WTC11 (cell line): ENCODE measurements at regions not wholly inside any gene's neighbourhood (a gene's known extent, or its start where the extent isn't known, plus 50 kb on each side); places are given as distances from the start of the nearest gene placed in this dataset.

Experiments used
- ATAC-seq: fragments of 200-7000 bp; cut with Tn5 transposase; 2 replicates; pipeline ENCODE4 v1.10.0; 2021; ENCODE audit warnings: mild to moderate bottlenecking, moderate library complexity
- CTCF ChIA-PET: fragments of 300-600 bp; sonication (Branson Sonifier 250); formaldehyde crosslinking; loops from one replicate; lab custom pipeline; 2021; ENCODE audit warnings: antibody characterized with exemption; lab: Charles Lee
- POLR2A ChIA-PET: fragments of 350-600 bp; sonication (Branson Sonifier 250); formaldehyde crosslinking; loops from one replicate; lab custom pipeline; 2021; ENCODE audit warnings: antibody characterized with exemption; lab: Charles Lee
- DNase-seq: peaks from one replicate; pipeline ENCODE4 v3.0.0; 2021; ENCODE audit warnings: low spot score
- H3K27ac Mint-ChIP-seq: 2 replicates; pipeline ENCODE4 v1.8.0; 2021; ENCODE audit warnings: mixed read lengths
- H3K27me3 Mint-ChIP-seq: 2 replicates; pipeline ENCODE4 v1.8.0; 2021; ENCODE audit warnings: low read depth, mild to moderate bottlenecking, moderate library complexity, mixed read lengths
- H3K36me3 Mint-ChIP-seq: 2 replicates; pipeline ENCODE4 v1.8.0; 2021; ENCODE audit warnings: mixed read lengths
- H3K4me1 Mint-ChIP-seq: 2 replicates; pipeline ENCODE4 v1.8.0; 2022; ENCODE audit warnings: mixed read lengths
- H3K4me3 Mint-ChIP-seq: 2 replicates; pipeline ENCODE4 v1.8.0; 2021; ENCODE audit warnings: mild to moderate bottlenecking, moderate library complexity, mixed read lengths
- H3K9me3 Mint-ChIP-seq: 2 replicates; pipeline ENCODE4 v1.8.0; 2021; ENCODE audit warnings: mixed read lengths
- ATF1 ChIP-seq: sonication (generic); formaldehyde crosslinking; IDR thresholded peaks from 2 replicates; pipeline ENCODE4 v1.8.1; 2023; ENCODE audit warnings: mild to moderate bottlenecking, moderate library complexity, missing genetic modification reagents
- ATF6 ChIP-seq: sonication (generic); formaldehyde crosslinking; IDR thresholded peaks from 2 replicates; pipeline ENCODE4 v1.8.1; 2023; ENCODE audit warnings: mild to moderate bottlenecking, missing genetic modification reagents
- CBFB ChIP-seq: sonication (generic); formaldehyde crosslinking; IDR thresholded peaks from 2 replicates; pipeline ENCODE4 v1.8.1; 2022; ENCODE audit warnings: mild to moderate bottlenecking, low read depth, missing genetic modification reagents
- CDX4 ChIP-seq: fragments of 250-450 bp; sonication (Bioruptor Pico); IDR thresholded peaks from 2 replicates; pipeline ENCODE4 v1.9.0; 2021; ENCODE audit warnings: moderate library complexity, mild to moderate bottlenecking, inconsistent platforms, borderline replicate concordance
- ESRRA ChIP-seq: sonication (generic); formaldehyde crosslinking; IDR thresholded peaks from 2 replicates; pipeline ENCODE4 v1.8.1; 2022; ENCODE audit warnings: mild to moderate bottlenecking, missing genetic modification reagents, borderline replicate concordance
- ETV6 ChIP-seq: sonication (generic); formaldehyde crosslinking; IDR thresholded peaks from 2 replicates; pipeline ENCODE4 v1.8.1; 2022; ENCODE audit warnings: mild to moderate bottlenecking, missing genetic modification reagents
- FOXJ3 ChIP-seq: sonication (generic); formaldehyde crosslinking; IDR thresholded peaks from 2 replicates; pipeline ENCODE4 v1.9.0; 2021; ENCODE audit warnings: missing genetic modification reagents, mild to moderate bottlenecking, borderline replicate concordance
- IRF2 ChIP-seq: sonication (generic); formaldehyde crosslinking; IDR thresholded peaks from 2 replicates; pipeline ENCODE4 v1.8.0; 2022; ENCODE audit warnings: low read depth, missing genetic modification reagents, borderline replicate concordance
- NFYB ChIP-seq: sonication (generic); formaldehyde crosslinking; conservative IDR thresholded peaks from 2 replicates; pipeline ENCODE4 v1.8.0; 2022; ENCODE audit warnings: low read depth, missing genetic modification reagents
- NR1H2 ChIP-seq: sonication (generic); formaldehyde crosslinking; IDR thresholded peaks from 2 replicates; pipeline ENCODE4 v1.9.0; 2021; ENCODE audit warnings: mild to moderate bottlenecking, moderate library complexity, missing genetic modification reagents
- OVOL2 ChIP-seq: fragments of 250-450 bp; sonication (Bioruptor Pico); IDR thresholded peaks from 2 replicates; pipeline ENCODE4 v1.9.0; 2021; ENCODE audit warnings: mild to moderate bottlenecking, borderline replicate concordance
- PRRX2 ChIP-seq: fragments of 250-450 bp; sonication (Bioruptor Pico); IDR thresholded peaks from 2 replicates; pipeline ENCODE4 v1.8.0; 2021; ENCODE audit warnings: mild to moderate bottlenecking
- ZNF263 ChIP-seq: sonication (generic); formaldehyde crosslinking; IDR thresholded peaks from 2 replicates; pipeline ENCODE4 v1.8.1; 2022; ENCODE audit warnings: low read depth, mild to moderate bottlenecking, moderate library complexity, missing genetic modification reagents
- ZNF317 ChIP-seq: sonication (generic); formaldehyde crosslinking; IDR thresholded peaks from 2 replicates; pipeline ENCODE4 v1.8.1; 2023; ENCODE audit warnings: low read depth, mild to moderate bottlenecking, moderate library complexity, missing genetic modification reagents, borderline replicate concordance
- ZNF671 ChIP-seq: fragments of 250-450 bp; sonication (Bioruptor Pico); IDR thresholded peaks from 2 replicates; pipeline ENCODE4 v1.8.0; 2021; ENCODE audit warnings: mild to moderate bottlenecking
- TF ChIP-seq, protein P1 (sequence below): sonication (generic); formaldehyde crosslinking; IDR thresholded peaks from 2 replicates; pipeline ENCODE4 v1.8.0; 2022; ENCODE audit warnings: mild to moderate bottlenecking, missing genetic modification reagents
- TF ChIP-seq, protein P2 (sequence below): sonication (generic); formaldehyde crosslinking; IDR thresholded peaks from 2 replicates; pipeline ENCODE4 v1.8.0; 2022; ENCODE audit warnings: mild to moderate bottlenecking, missing genetic modification reagents
- TF ChIP-seq, protein P3 (sequence below): fragments of 250-450 bp; sonication (Bioruptor Pico); IDR thresholded peaks from 2 replicates; pipeline ENCODE4 v2.1.2; 2022; ENCODE audit warnings: mild to moderate bottlenecking, moderate library complexity
- TF ChIP-seq, protein P4 (sequence below): sonication (generic); formaldehyde crosslinking; IDR thresholded peaks from 2 replicates; pipeline ENCODE4 v1.8.1; 2022; ENCODE audit warnings: low read depth, mild to moderate bottlenecking, moderate library complexity, missing genetic modification reagents, borderline replicate concordance
- TF ChIP-seq, protein P5 (sequence below): sonication (generic); formaldehyde crosslinking; IDR thresholded peaks from 2 replicates; pipeline ENCODE4 v1.8.1; 2022; ENCODE audit warnings: low read depth, missing genetic modification reagents, borderline replicate concordance

DNA sequence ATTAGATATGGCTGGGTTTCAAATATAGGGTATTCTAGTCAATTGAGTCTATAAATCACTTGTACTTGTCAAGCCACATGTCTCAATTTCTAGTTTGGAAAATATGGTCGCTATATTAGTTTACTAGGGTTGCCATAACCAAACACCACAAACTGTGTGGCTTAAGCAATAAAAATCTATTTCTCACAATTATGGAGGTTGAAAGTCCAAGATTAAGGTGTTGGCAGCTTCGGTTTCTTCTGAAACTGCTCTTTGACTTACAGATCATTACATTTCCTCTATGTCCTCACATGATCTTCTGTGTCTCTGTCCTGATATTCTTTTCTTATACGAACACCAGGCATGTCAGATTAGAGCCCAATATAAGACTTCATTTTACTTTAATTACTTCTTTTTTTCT, 55.8 kb upstream of the BASP1 start:
- ATAC-seq (no peak), DNase-seq (no peak)
- H3K27me3 Mint-ChIP-seq: no peaks in the 10 kb centered on the region
- H3K9me3 Mint-ChIP-seq: no peaks in the 10 kb centered on the region
- no peaks in the 10 kb centered on the region for H3K36me3 Mint-ChIP-seq
- H3K4me1 Mint-ChIP-seq: peaks cover 15% of the 10 kb centered on the region
- POLR2A ChIA-PET: interaction anchor here (0.7 kb wide), 1 partner anchor 887 kb away, joined by 4 read pairs; no protein-coding TSS in a partner anchor
- no peak overlapping the region for H3K27ac Mint-ChIP-seq
- TF ChIP-seq NFYB (no peak), PRRX2 (CRISPR knock-in tag) (no peak), ETV6 (CRISPR knock-in tag) (no peak), ZNF671 (CRISPR knock-in tag) (no peak), OVOL2 (no peak), ESRRA (CRISPR knock-in tag) (no peak), ZNF263 (CRISPR knock-in tag) (no peak), CBFB (CRISPR knock-in tag) (no peak), IRF2 (CRISPR knock-in tag) (no peak), ATF6 (CRISPR knock-in tag) (no peak), FOXJ3 (CRISPR knock-in tag) (no peak), NR1H2 (CRISPR knock-in tag) (no peak), ZNF317 (no peak), CDX4 (no peak), ATF1 (CRISPR knock-in tag) (no peak)
- TF ChIP-seq, protein P1, sequence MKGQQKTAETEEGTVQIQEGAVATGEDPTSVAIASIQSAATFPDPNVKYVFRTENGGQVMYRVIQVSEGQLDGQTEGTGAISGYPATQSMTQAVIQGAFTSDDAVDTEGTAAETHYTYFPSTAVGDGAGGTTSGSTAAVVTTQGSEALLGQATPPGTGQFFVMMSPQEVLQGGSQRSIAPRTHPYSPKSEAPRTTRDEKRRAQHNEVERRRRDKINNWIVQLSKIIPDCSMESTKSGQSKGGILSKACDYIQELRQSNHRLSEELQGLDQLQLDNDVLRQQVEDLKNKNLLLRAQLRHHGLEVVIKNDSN (CRISPR knock-in tag): no peak
- TF ChIP-seq, protein P2, sequence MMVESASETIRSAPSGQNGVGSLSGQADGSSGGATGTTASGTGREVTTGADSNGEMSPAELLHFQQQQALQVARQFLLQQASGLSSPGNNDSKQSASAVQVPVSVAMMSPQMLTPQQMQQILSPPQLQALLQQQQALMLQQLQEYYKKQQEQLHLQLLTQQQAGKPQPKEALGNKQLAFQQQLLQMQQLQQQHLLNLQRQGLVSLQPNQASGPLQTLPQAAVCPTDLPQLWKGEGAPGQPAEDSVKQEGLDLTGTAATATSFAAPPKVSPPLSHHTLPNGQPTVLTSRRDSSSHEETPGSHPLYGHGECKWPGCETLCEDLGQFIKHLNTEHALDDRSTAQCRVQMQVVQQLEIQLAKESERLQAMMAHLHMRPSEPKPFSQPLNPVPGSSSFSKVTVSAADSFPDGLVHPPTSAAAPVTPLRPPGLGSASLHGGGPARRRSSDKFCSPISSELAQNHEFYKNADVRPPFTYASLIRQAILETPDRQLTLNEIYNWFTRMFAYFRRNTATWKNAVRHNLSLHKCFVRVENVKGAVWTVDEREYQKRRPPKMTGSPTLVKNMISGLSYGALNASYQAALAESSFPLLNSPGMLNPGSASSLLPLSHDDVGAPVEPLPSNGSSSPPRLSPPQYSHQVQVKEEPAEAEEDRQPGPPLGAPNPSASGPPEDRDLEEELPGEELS: no peak
- TF ChIP-seq, protein P3, sequence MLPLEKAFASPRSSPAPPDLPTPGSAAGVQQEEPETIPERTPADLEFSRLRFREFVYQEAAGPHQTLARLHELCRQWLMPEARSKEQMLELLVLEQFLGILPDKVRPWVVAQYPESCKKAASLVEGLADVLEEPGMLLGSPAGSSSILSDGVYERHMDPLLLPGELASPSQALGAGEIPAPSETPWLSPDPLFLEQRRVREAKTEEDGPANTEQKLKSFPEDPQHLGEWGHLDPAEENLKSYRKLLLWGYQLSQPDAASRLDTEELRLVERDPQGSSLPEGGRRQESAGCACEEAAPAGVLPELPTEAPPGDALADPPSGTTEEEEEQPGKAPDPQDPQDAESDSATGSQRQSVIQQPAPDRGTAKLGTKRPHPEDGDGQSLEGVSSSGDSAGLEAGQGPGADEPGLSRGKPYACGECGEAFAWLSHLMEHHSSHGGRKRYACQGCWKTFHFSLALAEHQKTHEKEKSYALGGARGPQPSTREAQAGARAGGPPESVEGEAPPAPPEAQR (CRISPR knock-in tag): no peak
- TF ChIP-seq, protein P4, sequence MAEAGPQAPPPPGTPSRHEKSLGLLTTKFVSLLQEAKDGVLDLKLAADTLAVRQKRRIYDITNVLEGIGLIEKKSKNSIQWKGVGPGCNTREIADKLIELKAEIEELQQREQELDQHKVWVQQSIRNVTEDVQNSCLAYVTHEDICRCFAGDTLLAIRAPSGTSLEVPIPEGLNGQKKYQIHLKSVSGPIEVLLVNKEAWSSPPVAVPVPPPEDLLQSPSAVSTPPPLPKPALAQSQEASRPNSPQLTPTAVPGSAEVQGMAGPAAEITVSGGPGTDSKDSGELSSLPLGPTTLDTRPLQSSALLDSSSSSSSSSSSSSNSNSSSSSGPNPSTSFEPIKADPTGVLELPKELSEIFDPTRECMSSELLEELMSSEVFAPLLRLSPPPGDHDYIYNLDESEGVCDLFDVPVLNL (CRISPR knock-in tag): no peak
- TF ChIP-seq, protein P5, sequence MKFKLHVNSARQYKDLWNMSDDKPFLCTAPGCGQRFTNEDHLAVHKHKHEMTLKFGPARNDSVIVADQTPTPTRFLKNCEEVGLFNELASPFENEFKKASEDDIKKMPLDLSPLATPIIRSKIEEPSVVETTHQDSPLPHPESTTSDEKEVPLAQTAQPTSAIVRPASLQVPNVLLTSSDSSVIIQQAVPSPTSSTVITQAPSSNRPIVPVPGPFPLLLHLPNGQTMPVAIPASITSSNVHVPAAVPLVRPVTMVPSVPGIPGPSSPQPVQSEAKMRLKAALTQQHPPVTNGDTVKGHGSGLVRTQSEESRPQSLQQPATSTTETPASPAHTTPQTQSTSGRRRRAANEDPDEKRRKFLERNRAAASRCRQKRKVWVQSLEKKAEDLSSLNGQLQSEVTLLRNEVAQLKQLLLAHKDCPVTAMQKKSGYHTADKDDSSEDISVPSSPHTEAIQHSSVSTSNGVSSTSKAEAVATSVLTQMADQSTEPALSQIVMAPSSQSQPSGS (CRISPR knock-in tag): no peak
- H3K4me3 Mint-ChIP-seq: no peak overlapping the region
- CTCF ChIA-PET: no interaction called here
